Mesenchymal stem cell (in vitro differentiated cells and primary cell): ENCODE measurements at regions not wholly inside any gene's neighbourhood (a gene's known extent, or its start where the extent isn't known, plus 50 kb on each side); places are given as distances from the start of the nearest gene placed in this dataset.
"Not testable (repeated sequence)": the region's sequence is repeated elsewhere in the genome, so short reads cannot be mapped to it uniquely, and the experiment has no call there.

Experiments
- DNase-seq: peaks from one replicate; pipeline ENCODE4 v3.0.0-alpha.2; 2013
- H2AFZ ChIP-seq: one replicate; pipeline ENCODE4 v1.6.1; 2013; ENCODE audit warnings: low read depth, mild to moderate bottlenecking, control low read depth, inconsistent platforms, low read length, moderate library complexity
- H2AK5ac ChIP-seq: 2 replicates; pipeline ENCODE4 v1.6.1; 2013; ENCODE audit warnings: low read length, moderate library complexity, mild to moderate bottlenecking, inconsistent platforms; ENCODE audit not compliant: severe bottlenecking
- H2BK120ac ChIP-seq: one replicate; pipeline ENCODE4 v1.6.1; 2013; ENCODE audit warnings: low read depth, mild to moderate bottlenecking, inconsistent platforms, low read length, moderate library complexity
- H2BK12ac ChIP-seq, 2 experiments: one replicate each; pipeline ENCODE4 v1.6.1; 2013; ENCODE audit warnings: inconsistent platforms in 2 of 2, low read length in 2 of 2, mild to moderate bottlenecking in 2 of 2, moderate library complexity in 2 of 2, control low read depth in 1 of 2
- H2BK15ac ChIP-seq: one replicate; pipeline ENCODE4 v1.6.1; 2013; ENCODE audit warnings: mild to moderate bottlenecking, low read depth, inconsistent platforms; ENCODE audit not compliant: poor library complexity, severe bottlenecking
- H2BK5ac ChIP-seq: 2 replicates; pipeline ENCODE4 v1.6.1; 2013; ENCODE audit warnings: low read depth, mild to moderate bottlenecking, low read length, control low read depth, inconsistent platforms; ENCODE audit not compliant: poor library complexity, severe bottlenecking
- H3K14ac ChIP-seq, 2 experiments: one replicate each; pipeline ENCODE4 v1.6.1; 2013; ENCODE audit warnings: inconsistent platforms in 2 of 2, low read length in 2 of 2, control low read depth in 1 of 2, mild to moderate bottlenecking in 1 of 2, moderate library complexity in 1 of 2
- H3K18ac ChIP-seq, 2 experiments: one replicate each; pipeline ENCODE4 v1.6.1; 2013; ENCODE audit warnings: inconsistent platforms in 2 of 2, low read length in 2 of 2, control low read depth in 1 of 2, low read depth in 1 of 2, mild to moderate bottlenecking in 1 of 2
- H3K23ac ChIP-seq, 2 experiments: one replicate each; pipeline ENCODE4 v1.6.1; 2013; ENCODE audit warnings: inconsistent platforms in 2 of 2, low read length in 2 of 2, mild to moderate bottlenecking in 2 of 2, moderate library complexity in 2 of 2, control low read depth in 1 of 2
- H3K27ac ChIP-seq: 2 replicates; pipeline ENCODE4 v1.5.1; 2013; ENCODE audit warnings: mild to moderate bottlenecking, moderate library complexity, low read length, control low read depth, inconsistent platforms; ENCODE audit not compliant: poor library complexity, severe bottlenecking
- H3K27me3 ChIP-seq, 2 experiments: 2 replicates each; pipeline versions ENCODE4 v1.6.1 to v1.7.0; 2013; ENCODE audit warnings: low read length in 2 of 2, mild to moderate bottlenecking in 2 of 2, moderate library complexity in 2 of 2, control low read depth in 1 of 2, inconsistent platforms in 1 of 2; ENCODE audit not compliant: control insufficient read depth in 1 of 2, insufficient read depth in 1 of 2
- H3K36me3 ChIP-seq, 2 experiments: 2 replicates each; pipeline versions ENCODE4 v1.6.1 to v1.7.0; 2013; ENCODE audit warnings: low read length in 2 of 2, control low read depth in 1 of 2, inconsistent platforms in 1 of 2, low read depth in 1 of 2, mild to moderate bottlenecking in 1 of 2; ENCODE audit not compliant: insufficient read depth in 2 of 2, control insufficient read depth in 1 of 2
- H3K4ac ChIP-seq, 2 experiments: one replicate each; pipeline ENCODE4 v1.6.1; 2013; ENCODE audit warnings: inconsistent platforms in 2 of 2, low read length in 2 of 2, mild to moderate bottlenecking in 2 of 2, moderate library complexity in 2 of 2, control low read depth in 1 of 2, low read depth in 1 of 2
- H3K4me1 ChIP-seq: 2 replicates; pipeline ENCODE4 v1.6.1; 2013; ENCODE audit warnings: low read depth, low read length, control low read depth; ENCODE audit not compliant: control insufficient read depth, insufficient read depth
- H3K4me2 ChIP-seq: 2 replicates; pipeline ENCODE4 v1.6.1; 2013; ENCODE audit warnings: low read length, mild to moderate bottlenecking, inconsistent platforms; ENCODE audit not compliant: poor library complexity, severe bottlenecking
- H3K4me3 ChIP-seq, 2 experiments: 2 replicates each; pipeline versions ENCODE4 v1.5.1 to v1.7.0; 2013; ENCODE audit warnings: low read length in 2 of 2, mild to moderate bottlenecking in 2 of 2, control low read depth in 1 of 2, low read depth in 1 of 2; ENCODE audit not compliant: insufficient read depth in 1 of 2
- H3K79me1 ChIP-seq: replicated peaks from 2 replicates; pipeline ENCODE4 v1.6.1; 2013; ENCODE audit warnings: mild to moderate bottlenecking, control low read depth, low read length, inconsistent platforms; ENCODE audit not compliant: poor library complexity, severe bottlenecking
- H3K9ac ChIP-seq: 2 replicates; pipeline ENCODE4 v1.7.0; 2013; ENCODE audit warnings: mild to moderate bottlenecking, low read length, moderate library complexity
- H3K9me3 ChIP-seq: 2 replicates; pipeline ENCODE4 v1.7.0; 2013; ENCODE audit warnings: mild to moderate bottlenecking, low read length; ENCODE audit not compliant: control insufficient read depth
- H4K8ac ChIP-seq: one replicate; pipeline ENCODE4 v1.6.1; 2013; ENCODE audit warnings: inconsistent platforms, mild to moderate bottlenecking, low read length, moderate library complexity
- H4K91ac ChIP-seq: one replicate; pipeline ENCODE4 v1.6.1; 2013; ENCODE audit warnings: mild to moderate bottlenecking, low read length, inconsistent platforms
- WGBS: methylation state at CpG from one replicate; pipeline ENCODE4 v1.1.7; 2013; ENCODE audit warnings: mixed read lengths; 5-methylcytosine and 5-hydroxymethylcytosine counted together

GRCh38 chr16:31581065-31581464, 53.4 kb downstream of the AHSP start:
- not testable (repeated sequence) for H3K27ac ChIP-seq, H3K36me3 ChIP-seq, H3K18ac ChIP-seq, H2AFZ ChIP-seq, H3K9ac ChIP-seq, H2AK5ac ChIP-seq, H3K4me2 ChIP-seq, H2BK120ac ChIP-seq, H3K14ac ChIP-seq, H3K79me1 ChIP-seq, H3K4me1 ChIP-seq, H3K23ac ChIP-seq, H2BK15ac ChIP-seq, H4K91ac ChIP-seq, H4K8ac ChIP-seq, H3K4me3 ChIP-seq, DNase-seq, H2BK5ac ChIP-seq, H2BK12ac ChIP-seq, H3K27me3 ChIP-seq, H3K4ac ChIP-seq
- peaks cover 33% of the 10 kb centered on the region for H3K9me3 ChIP-seq
- WGBS = 40% methylated on average over 2 of the region's 2 CpGs

GRCh38 chr16:31601737-31602384, 74.2 kb downstream of the AHSP start:
- not testable (repeated sequence) for DNase-seq, H3K36me3 ChIP-seq, H3K4me2 ChIP-seq, H2AFZ ChIP-seq, H3K4me1 ChIP-seq, H4K8ac ChIP-seq, H3K18ac ChIP-seq, H3K79me1 ChIP-seq, H3K4ac ChIP-seq, H3K9ac ChIP-seq, H3K27me3 ChIP-seq, H2BK12ac ChIP-seq, H2AK5ac ChIP-seq, H3K4me3 ChIP-seq, H3K27ac ChIP-seq, H2BK5ac ChIP-seq, H3K14ac ChIP-seq, H4K91ac ChIP-seq, H3K23ac ChIP-seq, H2BK15ac ChIP-seq, H2BK120ac ChIP-seq
- 93% methylated on average over 8 of the region's 9 CpGs for WGBS
- peaks cover 81% of the 10 kb centered on the region for H3K9me3 ChIP-seq

- no peak overlapping the region for H2BK5ac ChIP-seq
- no peak overlapping the region for H4K91ac ChIP-seq
- no peak overlapping the region for H4K8ac ChIP-seq
- no peak overlapping the region for H3K23ac ChIP-seq
- H3K18ac ChIP-seq = no peak overlapping the region
- H3K4me2 ChIP-seq = no peak overlapping the region
- no peak overlapping the region for H3K4ac ChIP-seq
- H3K27me3 ChIP-seq = no peaks in the 10 kb centered on the region
- no peak overlapping the region for H3K14ac ChIP-seq
- no peaks in the 10 kb centered on the region for H3K36me3 ChIP-seq
- H3K4me3 ChIP-seq = no peak overlapping the region
- no peak overlapping the region for H3K9ac ChIP-seq
- no peak overlapping the region for H2BK120ac ChIP-seq
- H2BK15ac ChIP-seq = no peak overlapping the region
- H2BK12ac ChIP-seq = no peak overlapping the region
- H2AFZ ChIP-seq = no peak overlapping the region
- peaks cover 53% of the 10 kb centered on the region for H3K9me3 ChIP-seq
- H3K27ac ChIP-seq = no peak overlapping the region
- H3K4me1 ChIP-seq = no peaks in the 10 kb centered on the region
- no peak overlapping the region for H2AK5ac ChIP-seq
- no peaks in the 10 kb centered on the region for H3K79me1 ChIP-seq
- no peak for DNase-seq
Observed at GRCh38 chr16:31618130-31618529, 90.4 kb downstream of the AHSP start.

- Histone ChIP-seq H3K18ac (no peak overlapping the region), H3K79me1 (no peaks in the 10 kb centered on the region), H2BK120ac (no peak overlapping the region), H3K9ac (no peak overlapping the region), H2AK5ac (no peak overlapping the region), H2BK5ac (no peak overlapping the region), H4K91ac (no peak overlapping the region), H3K9me3 (peaks cover 25% of the 10 kb centered on the region), H3K27me3 (no peaks in the 10 kb centered on the region), H3K36me3 (no peaks in the 10 kb centered on the region), H3K27ac (no peak overlapping the region), H3K23ac (no peak overlapping the region), H3K4me3 (no peak overlapping the region), H2BK15ac (no peak overlapping the region), H3K4ac (no peak overlapping the region), H3K14ac (no peak overlapping the region), H2AFZ (no peak overlapping the region), H3K4me2 (no peak overlapping the region), H3K4me1 (no peaks in the 10 kb centered on the region), H4K8ac (no peak overlapping the region), H2BK12ac (no peak overlapping the region)
- no peak for DNase-seq
- WGBS = 84% methylated on average over 7 of the region's 7 CpGs
Observed at GRCh38 chr16:31636433-31636832, 108.7 kb downstream of the AHSP start.
